Stimulated activated CD4-positive, alpha-beta T cell treated with anti-CD3 and anti-CD28 coated beads, Interleukin-1b, Interleukin-23, amount 100 ng/mL, for 4 hours (primary cell): ENCODE measurements at regions not wholly inside any gene's neighbourhood (a gene's known extent, or its start where the extent isn't known, plus 50 kb on each side); places are given as distances from the start of the nearest gene placed in this dataset.

Experiments
- DNase-seq, 2 donors: peaks; one replicate each; pipeline ENCODE4 v3.0.0-alpha.2; 2020; ENCODE audit warnings: low read depth in 2 of 2

DNA sequence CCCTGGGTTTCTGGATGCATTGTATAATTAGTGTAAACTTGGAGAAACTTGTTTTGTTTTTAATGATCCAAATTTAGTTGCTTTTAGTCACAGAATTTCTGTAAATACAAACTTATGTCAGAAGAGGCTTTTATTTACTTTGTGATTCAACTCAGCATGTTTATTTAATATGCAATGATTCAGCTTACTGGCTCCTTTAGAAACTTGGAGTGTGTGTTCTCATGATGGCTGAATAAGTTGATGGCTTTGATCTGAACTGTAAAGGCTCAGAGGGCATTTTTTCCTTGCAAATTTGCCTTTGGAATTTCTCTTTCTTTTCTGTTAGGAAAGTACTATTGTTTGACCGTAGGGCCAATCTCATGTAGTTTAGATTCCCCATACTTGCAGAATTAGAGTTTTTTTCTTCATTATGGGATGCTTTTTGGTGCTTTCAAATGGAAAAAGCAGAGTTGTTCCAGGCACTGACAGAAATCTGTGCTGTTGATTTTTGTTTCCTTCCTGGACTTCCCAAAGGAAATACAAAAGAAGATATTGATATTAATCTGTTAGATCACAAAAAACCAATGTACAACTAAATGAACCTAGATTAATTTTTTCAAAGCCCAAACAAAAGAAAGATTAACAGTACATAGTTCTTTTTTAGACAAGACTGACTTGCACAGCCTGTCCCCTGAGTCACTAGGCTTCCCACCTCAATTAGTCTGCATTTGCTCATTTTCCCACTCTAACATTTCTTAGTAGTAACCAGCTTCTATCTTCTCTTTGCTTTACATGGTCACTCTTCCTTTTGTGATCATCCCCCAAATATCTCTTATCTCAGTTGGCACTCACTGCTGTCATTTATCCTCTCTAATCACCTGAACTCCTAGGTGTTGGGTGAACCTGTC, 96.8 kb upstream of the AGR3 start:
- no peak for DNase-seq

DNA sequence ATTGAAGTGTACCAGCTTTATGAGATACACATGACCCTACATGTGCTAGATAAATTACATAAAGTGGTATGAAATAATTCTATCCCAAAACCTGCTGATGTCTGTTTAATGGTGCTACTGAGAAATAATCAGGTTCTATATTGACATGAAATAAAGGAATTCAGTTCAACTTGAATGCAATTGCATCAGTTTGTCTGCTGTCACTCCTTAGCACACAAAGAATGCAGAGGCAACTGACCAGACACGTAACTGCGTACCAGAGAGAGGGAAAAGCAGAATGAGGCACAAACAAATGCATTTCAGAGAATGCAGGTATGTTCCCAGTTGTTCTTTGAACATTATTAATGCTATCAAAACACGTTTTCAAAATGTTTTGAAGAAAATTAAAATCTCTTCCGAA, 98.8 kb upstream of the AGR3 start:
- no peak for DNase-seq

DNA sequence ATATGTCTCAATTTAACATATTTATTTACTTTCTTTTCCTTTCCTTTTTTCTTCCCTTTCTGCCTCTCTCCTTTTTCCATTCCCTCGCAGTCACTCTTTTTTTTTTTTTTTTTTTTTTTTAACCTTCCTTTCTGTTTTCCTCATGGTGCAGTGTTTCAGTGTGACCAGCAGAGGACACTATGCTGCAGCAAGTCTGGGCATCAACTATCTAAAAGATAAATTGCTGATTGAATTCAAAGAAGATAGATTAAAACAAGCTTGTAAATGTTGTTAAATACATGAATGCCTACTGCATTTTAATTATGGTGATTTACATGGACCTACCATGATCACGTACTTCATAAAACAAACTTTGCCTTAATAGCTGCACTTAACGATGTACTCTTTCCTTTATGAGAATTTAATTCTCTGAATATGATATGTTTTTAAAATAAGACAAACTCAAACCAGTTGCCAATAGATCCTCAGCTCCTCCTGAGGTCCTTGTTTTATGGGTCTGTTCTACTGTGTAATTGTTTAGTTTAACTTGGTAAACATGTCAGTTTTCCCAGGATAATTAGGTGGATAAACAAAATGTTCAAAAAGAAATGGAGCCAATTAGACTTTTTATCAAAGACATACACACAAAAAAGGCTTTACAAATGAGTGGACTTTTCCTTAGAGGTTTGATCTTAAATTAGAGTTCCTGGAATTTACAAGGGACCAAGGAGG, 101.0 kb upstream of the AGR3 start:
- no peak for DNase-seq

- no peak for DNase-seq
These were observed 102.6 kb upstream of the AGR3 start for GRCh38 chr7:16984375-16984774.

DNA sequence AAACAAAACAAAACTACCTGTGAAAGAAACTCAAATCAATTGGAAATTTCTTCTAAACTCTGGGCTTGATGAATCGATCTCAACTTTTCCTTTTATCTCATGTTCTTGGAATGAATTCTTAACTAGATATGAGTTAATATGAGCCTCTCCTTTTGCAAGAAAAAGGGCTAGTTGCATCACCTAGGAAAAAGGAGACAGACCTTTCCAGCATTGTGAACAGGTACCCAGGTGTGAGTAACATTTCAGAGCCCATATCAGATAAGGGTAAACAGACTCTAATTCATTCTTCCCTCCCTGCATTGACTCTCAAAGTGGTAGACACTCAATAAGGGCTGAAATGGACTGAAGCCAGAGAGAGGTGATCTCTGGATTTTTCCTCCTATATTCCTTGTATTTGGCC, 103.8 kb upstream of the AGR3 start:
- no peak for DNase-seq

DNA sequence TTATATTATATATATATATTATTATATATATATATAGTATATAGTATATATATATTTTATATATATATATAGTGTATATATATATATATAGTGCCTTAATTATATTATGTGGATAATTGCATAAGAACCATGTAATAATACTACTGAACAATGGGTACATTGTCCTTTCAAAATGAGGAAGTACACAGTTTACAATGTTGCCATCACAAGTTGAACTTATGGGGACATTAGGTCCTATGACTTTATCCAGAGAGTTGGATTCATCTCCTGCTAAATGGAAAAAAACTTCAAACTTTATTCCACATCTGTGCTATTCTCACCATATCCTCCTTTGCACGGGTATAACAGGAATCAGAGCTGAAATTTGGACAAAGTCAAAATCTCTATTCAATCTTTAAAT, 105.0 kb upstream of the AGR3 start:
- DNase-seq, result no peak

GRCh38 chr7:16989811-16990413, 108.1 kb upstream of the AGR3 start:
- DNase-seq, result no peak

- no peak for DNase-seq
These were observed 109.8 kb upstream of the AGR3 start for GRCh38 chr7:16991551-16991950.

- no peak for DNase-seq
These were observed 111.8 kb upstream of the AGR3 start for GRCh38 chr7:16993543-16993942.

DNA sequence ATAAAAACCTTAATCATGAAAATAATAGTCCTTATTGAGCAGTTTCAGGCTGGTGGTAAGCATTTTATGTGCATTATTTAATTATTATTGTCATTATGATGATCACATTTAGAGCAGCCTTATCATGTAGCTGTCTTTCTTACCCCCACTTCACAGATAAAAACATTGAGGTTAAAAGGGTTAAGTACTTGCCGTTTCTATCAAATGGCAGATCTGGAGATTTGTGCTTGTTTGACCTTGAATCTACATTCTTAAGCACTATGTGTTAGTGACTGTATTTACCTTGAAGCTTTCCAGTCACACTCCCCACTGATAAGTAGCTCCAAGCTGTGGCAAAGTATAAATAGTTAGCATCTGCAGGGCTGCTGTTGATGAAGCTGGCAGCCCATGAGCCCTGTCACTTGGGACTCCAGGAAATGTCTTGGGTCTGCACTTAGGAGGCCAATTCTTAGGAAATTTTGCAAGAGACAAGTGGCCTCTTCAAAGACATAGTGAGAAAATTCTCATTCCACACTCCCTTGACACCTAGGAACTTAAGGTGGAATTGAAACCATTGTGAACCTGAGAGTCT, 116.8 kb upstream of the AGR3 start:
- no peak for DNase-seq

- no peak for DNase-seq
These were observed 117.9 kb upstream of the AGR3 start for GRCh38 chr7:16999541-17000267.

GRCh38 chr7:17005271-17005670, 123.5 kb upstream of the AGR3 start:
- no peak for DNase-seq

- no peak for DNase-seq
These were observed 126.1 kb upstream of the AGR3 start for GRCh38 chr7:17007841-17008240.

GRCh38 chr7:17009007-17009719, 127.4 kb upstream of the AGR3 start:
- DNase-seq, result no peak

- no peak for DNase-seq
These were observed 128.2 kb upstream of the AGR3 start for GRCh38 chr7:17009933-17010332.

GRCh38 chr7:17010637-17011300, 129.0 kb upstream of the AGR3 start:
- DNase-seq, result no peak

GRCh38 chr7:17013204-17013603, 131.4 kb upstream of the AGR3 start:
- no peak for DNase-seq

- DNase-seq, result no peak
These were observed 132.9 kb upstream of the AGR3 start for GRCh38 chr7:17014686-17015085.

DNA sequence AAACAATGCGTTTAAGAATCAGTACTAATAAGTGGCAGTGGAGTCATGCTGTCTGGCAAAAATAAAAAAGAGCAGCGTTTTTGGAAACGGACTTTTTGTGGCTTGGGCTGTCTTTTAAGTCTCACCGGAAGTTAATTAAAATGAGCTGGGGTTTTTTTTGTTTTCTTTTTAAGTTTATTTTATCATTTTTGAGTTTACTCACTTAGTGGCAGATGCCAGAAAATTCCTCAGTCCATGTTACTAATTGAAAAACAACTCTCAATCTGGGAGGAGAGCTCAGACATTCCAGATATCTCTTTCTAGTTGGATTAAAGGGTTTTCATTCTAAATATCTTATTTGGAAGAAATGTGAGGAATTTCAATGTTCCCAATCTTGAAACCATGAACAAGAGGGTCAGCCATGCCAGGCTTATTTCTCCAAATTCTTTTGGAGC, 133.8 kb upstream of the AGR3 start:
- DNase-seq, result no peak

- no peak for DNase-seq
These were observed 134.7 kb upstream of the AGR3 start for GRCh38 chr7:17016402-17017010.
